ENCODE measurements at regions not wholly inside any gene's neighbourhood (a gene's known extent, or its start where the extent isn't known, plus 50 kb on each side); places are given as distances from the start of the nearest gene placed in this dataset.

GRCh38 chr17:13171790-13172189 lies 154.0 kb upstream of the ELAC2 start:
- WGBS, 2 experiments (ENCODE audit: insufficient coverage in 1 of 2, insufficient read length in 1 of 2): 78% methylated on average over 1 of the region's 1 CpG; no CpG with 5 or more reads in 1 of the 2 experiments
- no peak overlapping the region for H3K4me3 Mint-ChIP-seq
- H3K36me3 Mint-ChIP-seq (ENCODE audit: low read depth): no peaks in the 10 kb centered on the region
- Histone ChIP-seq H3K9me3 (ENCODE audit: control insufficient read depth, low read length) (peaks cover 49% of the 10 kb centered on the region), H3K27me3 (ENCODE audit: control insufficient read depth, insufficient read depth, low read length, poor library complexity, severe bottlenecking) (no peaks in the 10 kb centered on the region), H3K27ac (ENCODE audit: low read depth, low read length) (no peak overlapping the region), H3K4me1 (ENCODE audit: control insufficient read depth, insufficient read depth, low read length) (no peaks in the 10 kb centered on the region), H3K4me3 (ENCODE audit: low read length) (no peak overlapping the region), H3K9ac (ENCODE audit: extremely low read depth, low read length, poor library complexity, severe bottlenecking) (no peak overlapping the region), H3K36me3 (ENCODE audit: control insufficient read depth, insufficient read depth, low read length) (no peaks in the 10 kb centered on the region)
- no peak for TF ChIP-seq CTCF (conservative IDR thresholded peaks at IDR 0.05)
- peaks cover 54% of the 10 kb centered on the region for H3K9me3 Mint-ChIP-seq
- H3K27ac Mint-ChIP-seq: no peak overlapping the region
- DNase-seq: no peak
- no peaks in the 10 kb centered on the region for H3K27me3 Mint-ChIP-seq (ENCODE audit: insufficient read depth)
- no peaks in the 10 kb centered on the region for H3K4me1 Mint-ChIP-seq

GRCh38 chr17:13162361-13162760 lies 144.5 kb upstream of the ELAC2 start:
- DNase-seq: no peak
- Mint-ChIP-seq H3K4me1 (no peaks in the 10 kb centered on the region), H3K27ac (no peak overlapping the region), H3K27me3 (ENCODE audit: insufficient read depth) (no peaks in the 10 kb centered on the region), H3K4me3 (no peak overlapping the region), H3K9me3 (peaks cover 8% of the 10 kb centered on the region), H3K36me3 (ENCODE audit: low read depth) (no peaks in the 10 kb centered on the region)
- 76% methylated on average over 1 of the region's 1 CpG; no CpG with 5 or more reads in 1 of the 2 experiments for WGBS, 2 experiments (ENCODE audit: insufficient coverage in 1 of 2, insufficient read length in 1 of 2)
- TF ChIP-seq CTCF (conservative IDR thresholded peaks at IDR 0.05): no peak
- Histone ChIP-seq H3K9ac (ENCODE audit: extremely low read depth, low read length, poor library complexity, severe bottlenecking) (no peak overlapping the region), H3K4me3 (ENCODE audit: low read length) (no peak overlapping the region), H3K9me3 (ENCODE audit: control insufficient read depth, low read length) (no peaks in the 10 kb centered on the region), H3K27me3 (ENCODE audit: control insufficient read depth, insufficient read depth, low read length, poor library complexity, severe bottlenecking) (no peaks in the 10 kb centered on the region), H3K27ac (ENCODE audit: low read depth, low read length) (no peak overlapping the region), H3K36me3 (ENCODE audit: control insufficient read depth, insufficient read depth, low read length) (no peaks in the 10 kb centered on the region), H3K4me1 (ENCODE audit: control insufficient read depth, insufficient read depth, low read length) (no peaks in the 10 kb centered on the region)

GRCh38 chr17:13160790-13161189 lies 143.0 kb upstream of the ELAC2 start:
- 67 to 92% methylated on average over 1 to 2 of the region's 2 CpGs for WGBS, 2 experiments (ENCODE audit: insufficient coverage in 1 of 2, insufficient read length in 1 of 2)
- H3K9me3 Mint-ChIP-seq: peaks cover 2% of the 10 kb centered on the region
- H3K36me3 Mint-ChIP-seq (ENCODE audit: low read depth): no peaks in the 10 kb centered on the region
- H3K27me3 Mint-ChIP-seq (ENCODE audit: insufficient read depth): no peaks in the 10 kb centered on the region
- DNase-seq: no peak
- no peak overlapping the region for H3K9ac ChIP-seq (ENCODE audit: extremely low read depth, low read length, poor library complexity, severe bottlenecking)
- no peaks in the 10 kb centered on the region for H3K36me3 ChIP-seq (ENCODE audit: control insufficient read depth, insufficient read depth, low read length)
- H3K4me3 ChIP-seq (ENCODE audit: low read length): no peak overlapping the region
- no peaks in the 10 kb centered on the region for H3K9me3 ChIP-seq (ENCODE audit: control insufficient read depth, low read length)
- H3K4me1 ChIP-seq (ENCODE audit: control insufficient read depth, insufficient read depth, low read length): no peaks in the 10 kb centered on the region
- H3K4me3 Mint-ChIP-seq: no peak overlapping the region
- no peak overlapping the region for H3K27ac Mint-ChIP-seq
- H3K27ac ChIP-seq (ENCODE audit: low read depth, low read length): no peak overlapping the region
- TF ChIP-seq CTCF (conservative IDR thresholded peaks at IDR 0.05): no peak
- no peaks in the 10 kb centered on the region for H3K4me1 Mint-ChIP-seq
- no peaks in the 10 kb centered on the region for H3K27me3 ChIP-seq (ENCODE audit: control insufficient read depth, insufficient read depth, low read length, poor library complexity, severe bottlenecking)
